GM11168 (cell line): ENCODE measurements at regions not wholly inside any gene's neighbourhood (a gene's known extent, or its start where the extent isn't known, plus 50 kb on each side); places are given as distances from the start of the nearest gene placed in this dataset.
"Not testable (repeated sequence)": the region's sequence is repeated elsewhere in the genome, so short reads cannot be mapped to it uniquely, and the experiment has no call there.

Source experiments
- in situ Hi-C: fragments of 300-500 bp; cut with MboI; formaldehyde crosslinking; loops from one replicate; pipeline ENCODE4 v1.12.0; 2022; ENCODE audit warnings: low sequenced_read_pairs; ENCODE audit not compliant: unreplicated experiment

DNA sequence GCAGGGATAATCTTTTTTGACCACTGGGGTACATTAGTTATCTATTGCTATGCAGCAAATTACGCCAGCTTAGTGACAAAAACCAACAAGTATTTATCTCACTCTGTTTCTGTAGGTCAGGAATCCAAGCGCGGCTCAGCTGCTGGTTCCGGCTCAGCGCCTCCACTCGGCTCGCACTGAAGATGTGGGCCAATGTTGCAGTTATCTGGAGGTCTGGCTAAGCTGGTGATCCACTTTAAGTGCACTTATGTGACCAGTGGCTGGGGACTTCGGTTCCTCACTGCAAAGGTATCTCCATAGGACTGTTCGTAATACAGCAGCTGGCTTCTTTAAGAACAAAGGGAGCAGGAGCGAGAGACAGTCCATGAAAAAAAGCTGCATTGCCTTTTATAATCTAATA is 591.9 kb downstream of the TMEM182 start:
- in situ Hi-C loops, result no loop called here

DNA sequence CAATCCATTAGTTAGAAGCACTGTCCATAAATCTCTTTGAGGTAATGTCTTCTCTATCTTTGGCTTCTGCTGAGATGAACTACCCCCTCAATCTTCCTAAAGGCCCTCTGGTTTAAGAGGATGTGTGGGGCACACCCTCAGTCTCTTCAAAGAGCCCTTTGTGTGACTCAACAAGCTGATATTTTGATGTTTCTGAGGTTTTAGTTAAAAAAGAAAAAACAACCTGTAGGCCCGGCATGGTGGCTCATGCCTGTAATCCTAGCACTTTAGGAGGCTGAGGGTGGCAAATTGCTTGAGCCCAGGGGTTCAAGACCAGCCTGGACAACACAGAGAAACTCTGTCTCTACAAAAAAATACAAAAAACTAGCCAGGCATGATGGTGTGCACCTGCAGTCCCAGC is 593.5 kb downstream of the TMEM182 start:
- in situ Hi-C loops, result no loop called here

DNA sequence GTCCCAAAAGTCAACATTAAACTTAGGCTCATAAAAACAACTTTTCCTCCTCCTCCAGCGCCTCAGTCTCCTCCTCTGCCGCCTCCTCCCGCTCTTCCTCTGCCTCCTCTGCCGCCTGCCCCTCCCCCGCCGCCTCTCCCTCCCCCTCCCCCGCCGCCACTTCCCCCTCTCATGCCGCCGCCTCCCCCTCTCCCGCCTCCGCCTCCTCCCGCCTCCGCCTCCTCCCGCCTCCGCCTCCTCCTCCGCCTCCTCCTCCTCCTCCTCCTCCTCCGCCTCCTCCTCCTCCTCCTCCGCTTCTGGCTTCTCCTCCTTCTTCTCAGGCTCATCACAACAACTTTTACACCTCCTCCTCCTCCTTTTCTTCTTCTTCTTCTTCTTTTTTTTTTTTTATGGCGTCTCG is 599.9 kb downstream of the TMEM182 start:
- in situ Hi-C loops, result no loop called here

DNA sequence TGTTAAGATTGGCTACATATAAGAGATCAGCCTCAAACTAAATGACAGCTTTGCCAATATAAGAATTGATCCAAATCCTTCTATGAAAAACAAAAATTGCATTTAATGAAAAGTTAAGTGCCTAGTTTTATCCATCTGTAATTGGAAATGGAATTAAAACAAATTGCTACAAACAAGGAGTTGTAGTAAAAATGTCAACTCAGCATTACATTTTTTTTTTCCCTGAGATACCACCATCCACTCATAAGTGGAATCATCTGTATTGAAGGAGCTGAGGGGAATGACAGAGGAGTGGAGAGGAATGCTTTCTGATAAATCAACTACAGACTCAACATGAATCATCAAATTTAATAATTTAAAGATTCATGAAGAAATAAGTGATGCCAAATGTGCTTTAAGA is 601.8 kb downstream of the TMEM182 start:
- in situ Hi-C loops, result no loop called here

DNA sequence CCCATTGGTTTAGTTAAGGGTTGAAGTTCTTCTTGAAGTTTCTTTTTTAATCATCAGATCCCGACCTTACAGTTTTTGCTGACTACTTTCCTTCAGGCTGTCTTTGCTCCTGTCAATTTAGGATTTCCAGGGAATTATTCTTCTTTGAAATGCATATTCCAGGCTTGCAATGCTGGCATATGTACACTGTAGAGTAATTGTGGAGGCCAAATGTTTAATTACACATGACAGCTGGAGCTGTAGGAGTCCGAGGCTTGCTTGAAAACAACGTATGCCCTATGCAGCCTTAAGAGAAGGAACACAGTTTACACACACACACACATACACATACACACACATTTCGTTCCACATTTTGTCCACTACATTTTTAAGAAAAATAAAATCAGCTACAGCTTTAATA is 602.3 kb downstream of the TMEM182 start:
- in situ Hi-C loops, result no loop called here

DNA sequence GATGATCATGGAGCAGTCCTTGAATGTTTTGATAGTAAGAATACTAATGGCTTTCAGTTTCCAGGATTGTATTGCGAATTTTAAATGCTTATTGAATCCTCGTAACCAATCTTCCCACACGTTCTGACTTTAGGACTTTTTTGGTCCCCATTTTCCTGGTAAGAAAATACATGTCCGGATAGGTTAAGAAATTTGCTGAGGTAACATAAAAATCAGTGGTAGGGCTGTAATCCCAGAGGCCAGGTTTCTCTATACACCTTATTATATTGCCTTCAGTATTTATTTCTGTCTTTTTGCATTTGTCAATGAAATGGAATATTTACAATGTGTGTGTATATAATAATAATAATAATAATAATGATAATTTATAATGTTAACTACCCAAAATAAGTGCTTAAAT is 603.2 kb downstream of the TMEM182 start:
- in situ Hi-C loops, result no loop called here

DNA sequence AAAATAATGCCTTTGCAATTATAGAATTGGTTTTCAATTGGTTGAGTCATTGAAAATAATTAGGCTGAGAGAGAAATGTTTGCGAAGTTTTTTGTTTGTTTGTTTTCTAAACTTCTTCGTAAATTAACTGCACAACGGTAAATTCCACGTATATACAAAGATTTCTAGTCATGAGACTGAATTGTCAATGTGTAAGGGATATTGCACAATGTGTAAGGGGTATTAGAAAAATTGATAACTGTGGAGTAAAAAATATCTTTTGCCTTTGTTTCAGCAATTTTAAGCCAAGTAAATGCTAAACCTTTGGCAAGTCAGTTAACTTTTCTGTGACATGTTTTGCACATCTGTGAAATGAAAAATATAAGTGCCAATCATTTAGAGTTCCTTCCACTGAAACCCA is 606.0 kb downstream of the TMEM182 start:
- in situ Hi-C loops, result no loop called here

DNA sequence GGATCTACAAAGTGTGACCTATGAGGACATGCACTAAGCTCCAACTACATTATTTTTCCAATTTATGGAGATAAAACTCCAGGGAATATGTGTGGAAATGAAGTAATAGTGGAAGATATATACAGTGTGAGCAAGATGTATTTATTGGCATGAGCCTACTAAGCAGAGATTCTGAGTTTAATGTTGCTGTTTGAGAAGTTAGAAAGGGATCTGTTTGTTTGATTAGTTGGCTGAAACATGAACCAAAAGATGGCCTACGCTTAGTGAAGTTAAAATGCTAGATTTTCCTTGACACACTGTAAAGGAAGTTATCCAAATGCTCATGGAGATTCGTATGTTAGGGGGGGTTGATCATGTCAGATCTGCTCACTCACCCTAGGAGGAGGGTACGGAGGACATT is 621.7 kb downstream of the TMEM182 start:
- in situ Hi-C loops, result no loop called here

DNA sequence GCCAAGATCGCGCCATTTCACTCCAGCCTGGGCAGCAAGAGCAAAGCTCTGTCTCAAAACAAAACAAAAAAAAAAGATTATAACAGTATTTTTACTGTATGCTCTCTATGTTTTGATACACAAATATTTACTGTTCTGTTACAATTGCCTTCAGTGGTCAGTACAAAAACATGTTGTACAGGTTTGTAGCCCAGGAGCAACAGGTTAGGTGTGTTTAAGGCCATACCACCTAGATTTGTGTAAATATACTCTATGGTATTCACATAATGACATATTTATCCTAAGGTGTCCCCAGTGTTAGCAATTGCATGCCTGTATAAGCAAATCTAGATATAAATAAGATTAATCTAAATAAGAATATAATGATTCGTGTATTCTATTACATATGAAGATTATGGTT is 625.0 kb downstream of the TMEM182 start:
- in situ Hi-C loops, result no loop called here

DNA sequence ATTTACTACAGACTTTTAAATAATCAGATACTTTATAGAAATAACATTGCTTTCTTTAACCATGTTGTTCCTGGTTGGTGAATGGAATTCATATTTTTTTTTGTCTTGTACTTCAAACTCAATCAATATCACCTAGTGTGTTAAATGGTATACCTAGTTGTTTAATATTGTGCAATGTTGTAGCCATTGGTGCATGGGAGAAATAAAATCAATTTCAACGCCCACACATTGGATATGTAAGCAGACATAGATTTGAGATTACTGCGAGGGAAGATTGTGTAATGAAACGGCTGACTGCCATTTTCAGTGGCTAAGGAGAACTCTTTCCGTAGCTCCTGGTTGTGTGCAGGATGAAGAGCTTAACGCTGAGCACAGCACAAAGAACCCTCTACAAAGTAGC is 626.1 kb downstream of the TMEM182 start:
- in situ Hi-C loops, result no loop called here

DNA sequence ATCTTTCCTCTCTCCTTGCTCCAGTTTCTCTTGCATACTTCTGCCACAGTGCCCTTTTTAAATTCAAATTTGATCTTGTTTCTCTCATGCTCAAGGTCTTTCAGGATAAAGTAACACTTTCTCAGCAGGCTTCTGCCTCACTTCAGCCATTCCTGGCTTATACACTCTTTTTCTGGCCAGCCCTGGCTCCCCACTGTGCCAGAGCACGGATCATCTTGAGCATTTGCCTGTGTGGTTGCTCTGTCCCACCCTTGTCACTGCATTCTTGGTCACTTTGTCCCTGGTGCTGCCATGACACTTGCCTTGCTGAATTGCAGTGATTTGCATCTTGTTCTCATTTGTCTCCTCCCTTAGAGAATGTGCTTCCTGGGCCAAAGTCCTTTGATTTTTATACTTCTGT is 634.3 kb downstream of the TMEM182 start:
- in situ Hi-C loops, result no loop called here

DNA sequence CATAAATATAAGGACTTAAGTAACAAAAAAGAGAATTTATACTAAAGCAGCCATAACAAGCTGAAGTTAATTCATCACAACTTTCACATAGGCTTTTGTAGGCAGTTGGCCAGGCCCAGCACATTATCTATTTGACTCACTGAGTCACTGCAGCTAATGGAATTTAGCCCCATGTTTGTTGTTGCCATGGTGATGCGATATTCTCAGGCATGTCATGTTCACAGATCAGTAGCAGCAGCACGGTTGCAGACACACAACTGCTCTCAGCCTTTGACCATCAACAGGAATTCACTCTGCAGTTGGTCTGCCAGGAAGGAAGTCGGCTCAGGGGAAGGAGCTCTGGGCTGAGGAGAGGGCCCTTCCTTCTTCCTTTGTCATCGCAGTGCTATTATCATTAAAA is 639.8 kb downstream of the TMEM182 start:
- in situ Hi-C loops, result no loop called here

DNA sequence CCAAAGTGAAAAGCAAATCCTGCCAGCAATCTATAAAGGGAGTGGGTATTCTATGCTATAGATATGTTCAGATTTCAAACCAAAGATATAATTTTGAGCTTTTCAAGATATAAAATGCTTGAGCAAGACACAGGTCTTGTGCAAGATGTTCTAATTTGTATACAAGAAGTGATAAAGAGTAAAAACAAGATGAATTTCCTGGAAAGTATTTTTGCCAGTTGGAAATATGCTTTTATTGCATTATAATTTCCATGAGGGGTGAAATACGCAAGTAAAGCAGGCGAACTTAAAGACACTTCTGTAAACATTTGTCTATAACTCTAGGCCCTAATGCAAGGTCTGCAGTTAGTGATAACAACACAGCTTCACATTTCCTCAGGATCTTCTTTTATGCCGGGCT is 640.5 kb downstream of the TMEM182 start:
- in situ Hi-C loops, result no loop called here

DNA sequence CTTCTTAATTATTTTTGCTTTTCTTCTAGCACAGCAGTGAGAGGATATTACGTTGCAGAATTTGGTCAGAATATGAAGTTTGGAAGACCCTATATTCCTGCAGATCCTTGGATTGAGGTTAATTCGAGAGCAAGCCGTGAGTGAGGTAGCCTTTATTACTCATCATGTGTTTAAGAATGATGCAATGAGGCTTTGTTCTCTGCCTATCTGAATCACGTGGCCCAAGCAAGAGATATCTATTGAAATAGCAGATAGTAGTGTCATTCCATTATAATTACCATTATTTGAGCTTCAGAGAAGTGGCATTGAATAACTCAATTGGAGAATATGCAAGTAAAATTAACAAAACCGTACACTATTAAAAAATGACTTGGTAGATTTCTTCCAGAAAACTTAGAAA is 641.1 kb downstream of the TMEM182 start:
- in situ Hi-C loops, result no loop called here

DNA sequence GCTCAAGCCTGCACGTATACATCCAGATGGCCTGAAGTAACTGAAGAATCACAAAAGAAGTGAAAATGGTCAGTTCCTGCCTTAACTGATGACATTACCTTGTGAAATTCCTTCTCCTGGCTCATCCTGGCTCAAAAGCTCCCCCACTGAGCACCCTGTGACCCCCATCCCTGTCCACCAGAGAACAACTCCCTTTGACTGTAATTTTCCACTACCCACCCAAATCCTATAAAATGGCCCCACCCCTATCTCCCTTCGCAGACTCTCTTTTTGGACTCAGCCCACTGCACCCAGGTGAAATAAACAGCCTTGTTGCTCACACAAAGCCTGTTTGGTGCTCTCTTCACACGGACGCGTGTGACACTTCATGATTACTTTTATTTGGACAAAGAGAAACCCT is 641.6 kb downstream of the TMEM182 start:
- in situ Hi-C loops, result not testable (repeated sequence)

DNA sequence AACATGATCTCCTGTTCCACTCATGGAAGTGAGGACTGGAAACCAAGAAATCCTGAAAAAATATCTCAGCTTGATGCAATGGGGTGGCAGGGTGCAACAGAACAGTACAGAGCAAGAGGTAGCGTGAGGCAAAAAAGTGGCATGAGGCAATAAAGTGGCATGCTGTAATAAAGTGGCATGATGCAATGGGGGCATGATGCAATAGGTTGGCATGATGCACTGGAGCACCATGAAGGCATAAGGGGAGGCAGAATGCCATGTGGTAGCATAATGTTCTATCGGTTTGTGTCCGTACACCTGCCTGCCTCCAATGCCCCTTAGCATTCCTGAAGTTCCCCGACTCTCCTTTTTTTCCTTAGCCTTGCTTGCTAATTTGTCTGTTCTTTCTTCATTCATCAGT is 648.4 kb downstream of the TMEM182 start:
- in situ Hi-C loops, result no loop called here

DNA sequence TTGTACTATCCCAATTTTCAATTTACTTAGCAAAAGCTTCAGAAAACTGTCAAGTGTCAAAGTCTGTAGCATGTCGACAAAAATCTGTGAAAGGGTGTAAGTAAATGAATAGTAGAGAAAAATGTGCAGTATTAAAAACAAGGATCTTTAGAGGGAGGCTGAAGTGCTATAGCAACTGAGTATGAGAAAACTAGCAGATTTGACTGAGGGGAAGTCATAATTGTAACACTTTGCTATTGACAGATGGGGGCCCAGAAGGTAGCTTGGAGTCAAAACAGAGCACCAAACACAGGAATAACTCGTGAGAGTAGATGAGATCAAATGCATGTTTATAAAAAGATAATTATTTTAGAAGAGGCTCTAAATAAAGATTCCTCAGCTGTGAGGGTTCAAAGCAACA is 657.7 kb downstream of the TMEM182 start:
- in situ Hi-C loops, result no loop called here

DNA sequence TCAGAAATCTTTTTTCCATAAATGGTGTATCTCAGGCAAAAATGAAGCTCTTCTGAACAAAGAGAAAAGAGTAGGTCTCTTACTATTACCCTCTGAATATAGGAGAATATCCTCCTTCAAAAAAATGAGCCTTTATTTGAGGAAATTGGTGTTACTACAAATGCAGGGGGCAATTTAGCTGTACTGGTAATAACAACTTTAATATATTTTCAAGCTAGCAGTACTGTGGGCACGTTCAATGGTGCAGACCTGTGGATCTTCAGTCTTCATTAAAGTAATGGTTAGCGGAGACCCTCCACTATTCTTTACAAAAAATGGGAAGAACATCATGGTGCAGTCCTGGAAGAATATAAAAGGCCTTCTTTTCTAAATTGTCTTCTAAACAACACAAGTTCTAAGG is 661.3 kb downstream of the TMEM182 start:
- in situ Hi-C loops, result no loop called here

DNA sequence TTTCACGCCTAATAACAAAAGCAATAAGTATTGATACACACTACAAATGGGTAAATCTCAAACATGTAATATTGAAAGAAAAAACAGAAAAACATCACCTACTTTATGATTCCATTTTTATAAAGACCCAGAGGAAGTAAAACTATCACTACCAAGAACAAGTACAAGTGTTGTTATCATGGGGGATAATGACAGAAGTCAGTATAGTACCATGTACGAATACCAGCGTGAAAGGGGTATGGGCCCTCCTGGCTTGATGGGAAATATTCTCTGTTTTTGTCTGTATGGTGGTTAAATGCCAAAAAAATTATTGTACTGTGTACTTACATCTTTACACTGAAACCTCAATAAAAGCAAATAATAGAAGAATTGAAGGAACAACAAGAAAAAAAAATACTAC is 665.7 kb downstream of the TMEM182 start:
- in situ Hi-C loops, result no loop called here

DNA sequence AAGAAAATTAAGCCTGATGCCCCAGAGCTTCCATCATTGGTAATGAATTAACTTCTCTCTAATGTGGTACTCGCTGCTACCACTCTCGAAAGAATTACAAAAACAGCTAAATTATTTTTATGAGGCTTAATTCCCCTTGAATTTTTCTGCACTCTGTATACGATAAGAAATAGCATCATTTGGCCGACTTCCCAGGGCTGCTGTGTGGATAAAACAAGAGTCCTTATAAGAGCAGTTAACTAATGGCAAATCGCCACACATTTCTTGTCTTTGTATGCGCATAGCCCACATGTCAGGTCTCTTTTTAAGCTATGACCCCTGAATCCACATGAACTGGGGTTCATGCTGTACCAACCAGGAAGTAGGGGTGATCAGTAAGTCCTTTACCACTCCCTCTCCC is 668.4 kb downstream of the TMEM182 start:
- in situ Hi-C loops, result no loop called here

DNA sequence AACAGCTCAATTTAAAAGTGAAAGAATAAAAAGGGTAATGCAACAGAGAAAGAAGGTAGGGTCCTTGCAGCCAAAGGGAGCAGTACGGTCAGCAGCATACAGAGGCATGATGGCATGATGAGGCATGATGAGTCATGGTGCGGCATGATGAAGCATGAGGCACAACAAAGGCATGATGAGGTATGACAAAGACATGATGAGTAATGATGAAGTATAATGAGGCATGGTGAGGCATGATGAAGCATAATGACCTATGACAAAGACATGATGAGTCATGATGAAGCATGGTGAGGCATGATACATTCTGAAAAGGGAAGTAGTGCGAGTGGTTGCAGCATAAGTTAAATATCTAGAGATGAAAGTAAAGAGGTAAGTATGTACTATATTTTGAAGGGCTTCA is 673.2 kb downstream of the TMEM182 start:
- in situ Hi-C loops, result no loop called here

DNA sequence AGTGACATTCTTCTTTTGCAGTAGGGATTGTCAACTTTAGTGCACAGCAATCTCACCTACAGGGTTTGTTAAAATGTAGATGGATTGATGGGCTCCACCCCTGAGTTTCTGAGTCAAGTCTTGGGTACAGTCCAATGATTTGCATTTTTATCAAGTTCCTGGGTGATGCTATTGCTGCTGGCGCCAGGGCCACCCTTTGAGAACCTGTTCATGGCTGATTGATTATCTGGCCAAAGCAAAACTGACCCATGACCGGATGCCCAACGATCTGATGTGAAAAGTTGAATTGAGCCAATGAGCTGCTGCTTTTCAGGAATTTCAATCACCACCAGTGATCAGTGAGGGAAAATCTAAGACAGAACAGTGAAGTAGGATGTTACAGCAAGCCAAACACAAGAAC is 675.3 kb downstream of the TMEM182 start:
- in situ Hi-C loops, result no loop called here

DNA sequence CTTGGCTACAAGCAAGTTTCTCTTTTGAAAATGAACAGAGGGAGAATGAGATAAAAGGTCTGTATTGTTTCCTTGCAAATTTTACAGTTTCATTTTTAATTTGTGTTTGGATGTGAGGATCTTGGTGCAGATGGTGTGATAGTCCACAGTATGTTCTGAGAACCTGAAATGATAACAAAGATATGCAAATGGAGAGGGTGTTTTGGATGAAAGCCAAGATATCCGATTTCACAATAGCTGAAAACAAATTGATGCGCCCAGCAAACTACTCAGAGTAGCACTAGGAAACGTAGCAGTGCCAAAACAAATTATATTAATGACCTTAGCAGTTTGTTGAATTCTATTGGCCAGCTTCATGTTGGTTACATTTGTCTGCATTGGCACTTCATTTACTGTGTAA is 683.5 kb downstream of the TMEM182 start:
- in situ Hi-C loops, result no loop called here
